Lower lobe of right lung (tissue), 2 donors: ENCODE measurements at regions not wholly inside any gene's neighbourhood (a gene's known extent, or its start where the extent isn't known, plus 50 kb on each side); places are given as distances from the start of the nearest gene placed in this dataset.

Experiments
- ATAC-seq, 2 donors: fragments of 200-7000 bp; cut with Tn5 transposase; one replicate each; pipeline ENCODE4 v1.9.1; 2020 to 2022; ENCODE audit warnings: mild to moderate bottlenecking in 2 of 2, moderate library complexity in 2 of 2
- DNase-seq: peaks from one replicate; pipeline ENCODE4 v3.0.0-alpha.2; 2020
- H3K27ac ChIP-seq: fragments of 200-600 bp; one replicate; pipeline ENCODE4 v1.8.0; 2022
- H3K27me3 ChIP-seq: fragments of 200-600 bp; one replicate; pipeline ENCODE4 v1.8.0; 2022; ENCODE audit warnings: low read depth
- H3K36me3 ChIP-seq: fragments of 200-600 bp; one replicate; pipeline ENCODE4 v1.8.0; 2022; ENCODE audit warnings: mild to moderate bottlenecking
- H3K4me1 ChIP-seq: fragments of 200-600 bp; one replicate; pipeline ENCODE4 v1.8.0; 2022
- H3K4me3 ChIP-seq: fragments of 200-600 bp; one replicate; pipeline ENCODE4 v1.8.0; 2022; ENCODE audit warnings: mild to moderate bottlenecking
- H3K9me3 ChIP-seq: fragments of 200-600 bp; one replicate; pipeline ENCODE4 v1.8.0; 2022
- CTCF ChIP-seq: fragments of 200-600 bp; IDR thresholded peaks from one replicate; pipeline ENCODE4 v1.8.0; 2022; ENCODE audit warnings: antibody characterized with exemption, mild to moderate bottlenecking
- intact Hi-C: fragments of 100-400 bp; cut with DNase I; formaldehyde crosslinking; loops from one replicate; pipeline ENCODE4 v1.11.0; 2022
- donor health status: DM: no; HTN: yes; CAD: no; lungs with severe emphysema.

- Histone ChIP-seq H3K36me3 (no peaks in the 10 kb centered on the region), H3K27me3 (no peaks in the 10 kb centered on the region), H3K27ac (no peak overlapping the region), H3K4me3 (no peak overlapping the region), H3K9me3 (no peaks in the 10 kb centered on the region), H3K4me1 (peaks cover 16% of the 10 kb centered on the region)
- no peak for TF ChIP-seq CTCF
- intact Hi-C loops: no loop called here
- no peak for DNase-seq
- ATAC-seq: peak; percentile 64 to 67
These were observed 98.6 kb upstream of the HMHB1 start for GRCh38 chr5:143713047-143714003.

GRCh38 chr5:143708672-143709071 is 103.3 kb upstream of the HMHB1 start:
- peaks cover 11% of the 10 kb centered on the region for H3K4me1 ChIP-seq
- no peaks in the 10 kb centered on the region for H3K9me3 ChIP-seq
- DNase-seq: no peak
- H3K27me3 ChIP-seq: no peaks in the 10 kb centered on the region
- no peak overlapping the region for H3K27ac ChIP-seq
- intact Hi-C loops: no loop called here
- no peaks in the 10 kb centered on the region for H3K36me3 ChIP-seq
- H3K4me3 ChIP-seq: no peak overlapping the region
- ATAC-seq: no peak
- TF ChIP-seq CTCF: no peak

DNA sequence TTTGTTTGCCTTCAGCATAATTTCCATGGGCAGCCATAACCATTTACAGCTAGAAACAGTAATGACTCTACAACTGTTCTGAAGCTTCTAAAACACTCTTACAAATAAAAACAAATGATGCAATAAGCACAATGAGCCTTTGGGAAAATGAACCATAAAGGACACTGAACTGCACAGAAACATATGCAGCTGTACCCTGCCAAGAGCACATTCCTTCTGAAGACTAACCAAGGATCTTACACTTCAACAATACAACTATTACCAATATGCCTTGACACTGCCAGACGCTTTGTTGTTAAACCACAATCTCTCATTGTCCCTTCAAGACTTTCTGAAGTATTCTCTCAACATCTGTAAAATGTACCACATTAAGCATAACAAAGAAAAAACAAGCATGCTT is 104.2 kb upstream of the HMHB1 start:
- H3K4me1 ChIP-seq: peaks cover 3% of the 10 kb centered on the region
- no peaks in the 10 kb centered on the region for H3K27me3 ChIP-seq
- H3K36me3 ChIP-seq: no peaks in the 10 kb centered on the region
- no peak overlapping the region for H3K27ac ChIP-seq
- ATAC-seq (no peak), DNase-seq (no peak)
- H3K4me3 ChIP-seq: no peak overlapping the region
- no peak for TF ChIP-seq CTCF
- intact Hi-C loops: no loop called here
- no peaks in the 10 kb centered on the region for H3K9me3 ChIP-seq

DNA sequence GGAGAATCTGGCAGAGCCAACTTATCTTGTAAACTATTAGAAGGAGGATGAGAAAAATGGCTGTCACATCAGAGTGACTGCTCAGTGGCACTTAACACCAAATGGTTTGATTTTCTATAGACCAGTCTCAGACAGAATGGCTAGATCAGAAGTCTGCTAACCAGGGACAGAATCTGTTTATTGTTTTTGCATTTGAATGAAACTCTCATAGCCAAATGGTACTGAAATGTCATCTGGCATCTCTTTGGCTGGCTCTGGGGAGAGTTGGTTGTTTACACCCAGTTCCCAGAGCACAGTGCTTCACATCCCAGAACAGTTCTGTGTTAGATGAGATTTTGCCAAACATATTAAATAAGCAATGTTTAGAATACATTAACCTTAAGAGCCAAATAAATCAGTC is 106.6 kb upstream of the HMHB1 start:
- no peaks in the 10 kb centered on the region for H3K4me1 ChIP-seq
- H3K4me3 ChIP-seq: no peak overlapping the region
- no peak for DNase-seq
- intact Hi-C loops: no loop called here
- TF ChIP-seq CTCF: no peak
- no peaks in the 10 kb centered on the region for H3K36me3 ChIP-seq
- H3K27ac ChIP-seq: no peak overlapping the region
- H3K27me3 ChIP-seq: no peaks in the 10 kb centered on the region
- H3K9me3 ChIP-seq: no peaks in the 10 kb centered on the region
- ATAC-seq: no peak

- Histone ChIP-seq H3K27ac (no peak overlapping the region), H3K4me1 (no peaks in the 10 kb centered on the region), H3K27me3 (no peaks in the 10 kb centered on the region), H3K36me3 (no peaks in the 10 kb centered on the region), H3K4me3 (no peak overlapping the region), H3K9me3 (no peaks in the 10 kb centered on the region)
- DNase-seq: no peak
- intact Hi-C loops: no loop called here
- ATAC-seq: no peak
- no peak for TF ChIP-seq CTCF
These were observed 108.3 kb upstream of the HMHB1 start for GRCh38 chr5:143703659-143704058.
